Thoracic aorta (tissue), 2 donors: ENCODE measurements at regions not wholly inside any gene's neighbourhood (a gene's known extent, or its start where the extent isn't known, plus 50 kb on each side); places are given as distances from the start of the nearest gene placed in this dataset.

Experiments
- ATAC-seq: fragments of 150-250 bp; one replicate; pipeline ENCODE4 v1.8.0; 2017; ENCODE audit warnings: low read depth; ENCODE audit not compliant: insufficient number of reproducible peaks, low FRiP score
- DNase-seq: peaks from one replicate; pipeline ENCODE4 v3.0.0-alpha.2; 2020; ENCODE audit warnings: low spot score
- H3K27ac ChIP-seq, 2 donors: fragments of 200-600 bp; sonication (generic); 1 replicate in 1 of 2; 2 replicates in 1 of 2; pipeline ENCODE4 v1.5.1; 2016; ENCODE audit warnings: mild to moderate bottlenecking in 2 of 2, moderate library complexity in 2 of 2
- H3K27me3 ChIP-seq: fragments of 200-600 bp; sonication (generic); replicated peaks from 2 replicates; pipeline ENCODE4 v1.6.0; 2016; ENCODE audit warnings: mild to moderate bottlenecking; ENCODE audit not compliant: insufficient read depth
- H3K36me3 ChIP-seq: fragments of 200-600 bp; sonication (generic); one replicate; pipeline ENCODE4 v1.5.1; 2016
- H3K4me1 ChIP-seq, 2 donors: fragments of 200-600 bp; sonication (generic); 1 replicate in 1 of 2; 2 replicates in 1 of 2; pipeline versions ENCODE4 v1.5.1 to v1.6.0; 2016; ENCODE audit warnings: low read depth in 2 of 2, mild to moderate bottlenecking in 1 of 2; ENCODE audit not compliant: control insufficient read depth in 1 of 2
- H3K4me3 ChIP-seq: fragments of 200-600 bp; sonication (generic); 2 replicates; pipeline ENCODE4 v1.5.1; 2016; ENCODE audit warnings: mild to moderate bottlenecking
- H3K9me3 ChIP-seq: fragments of 200-600 bp; sonication (generic); 2 replicates; pipeline ENCODE4 v1.5.1; 2016
- TF ChIP-seq, protein P1 (sequence below): fragments of 200-600 bp; sonication (generic); IDR thresholded peaks from one replicate; pipeline ENCODE4 v1.5.1; 2019; ENCODE audit warnings: antibody characterized with exemption

DNA sequence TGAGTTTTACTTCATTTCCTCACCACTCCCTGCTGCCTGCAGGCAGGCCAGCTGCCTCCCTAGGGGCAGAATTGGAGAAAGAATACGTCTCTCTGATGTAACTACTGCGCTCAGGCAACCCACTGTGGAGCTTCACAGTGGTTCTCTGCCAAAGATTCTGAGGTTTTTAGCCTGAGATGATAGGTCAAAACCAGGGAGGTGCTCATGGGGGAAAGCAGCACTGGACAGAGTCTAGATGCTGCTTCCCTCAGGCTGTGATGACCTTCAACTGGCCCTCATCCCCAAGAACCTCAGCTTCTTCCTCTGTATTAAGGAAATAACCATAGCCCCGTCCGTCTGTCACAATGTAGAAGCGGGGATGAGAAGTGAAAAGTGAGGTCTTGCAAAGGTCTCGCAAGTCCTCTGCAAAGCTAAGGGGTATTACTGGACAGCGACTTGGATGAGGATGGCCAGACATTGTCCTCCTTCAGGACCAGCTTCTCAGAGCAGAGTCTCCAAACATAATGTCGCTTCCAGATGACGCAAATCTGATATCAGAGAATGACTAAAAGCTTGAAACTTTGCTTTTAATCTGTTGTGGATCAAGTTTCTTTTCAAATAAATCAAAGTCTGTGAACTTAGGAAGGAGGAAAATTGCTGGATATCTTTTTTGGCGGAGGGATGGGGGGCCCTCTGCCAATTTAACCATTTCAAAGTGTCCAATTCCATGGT lies 65.9 kb upstream of the ATP5PO start:
- TF ChIP-seq, protein P1, sequence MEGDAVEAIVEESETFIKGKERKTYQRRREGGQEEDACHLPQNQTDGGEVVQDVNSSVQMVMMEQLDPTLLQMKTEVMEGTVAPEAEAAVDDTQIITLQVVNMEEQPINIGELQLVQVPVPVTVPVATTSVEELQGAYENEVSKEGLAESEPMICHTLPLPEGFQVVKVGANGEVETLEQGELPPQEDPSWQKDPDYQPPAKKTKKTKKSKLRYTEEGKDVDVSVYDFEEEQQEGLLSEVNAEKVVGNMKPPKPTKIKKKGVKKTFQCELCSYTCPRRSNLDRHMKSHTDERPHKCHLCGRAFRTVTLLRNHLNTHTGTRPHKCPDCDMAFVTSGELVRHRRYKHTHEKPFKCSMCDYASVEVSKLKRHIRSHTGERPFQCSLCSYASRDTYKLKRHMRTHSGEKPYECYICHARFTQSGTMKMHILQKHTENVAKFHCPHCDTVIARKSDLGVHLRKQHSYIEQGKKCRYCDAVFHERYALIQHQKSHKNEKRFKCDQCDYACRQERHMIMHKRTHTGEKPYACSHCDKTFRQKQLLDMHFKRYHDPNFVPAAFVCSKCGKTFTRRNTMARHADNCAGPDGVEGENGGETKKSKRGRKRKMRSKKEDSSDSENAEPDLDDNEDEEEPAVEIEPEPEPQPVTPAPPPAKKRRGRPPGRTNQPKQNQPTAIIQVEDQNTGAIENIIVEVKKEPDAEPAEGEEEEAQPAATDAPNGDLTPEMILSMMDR = no peak
- no peak overlapping the region for H3K27ac ChIP-seq
- no peaks in the 10 kb centered on the region for H3K36me3 ChIP-seq
- H3K4me1 ChIP-seq = peaks cover 10 to 14% of the 10 kb centered on the region in 2 donors
- ATAC-seq = no peak
- no peaks in the 10 kb centered on the region for H3K9me3 ChIP-seq
- H3K27me3 ChIP-seq = no peaks in the 10 kb centered on the region
- no peak overlapping the region for H3K4me3 ChIP-seq
- no peak for DNase-seq

DNA sequence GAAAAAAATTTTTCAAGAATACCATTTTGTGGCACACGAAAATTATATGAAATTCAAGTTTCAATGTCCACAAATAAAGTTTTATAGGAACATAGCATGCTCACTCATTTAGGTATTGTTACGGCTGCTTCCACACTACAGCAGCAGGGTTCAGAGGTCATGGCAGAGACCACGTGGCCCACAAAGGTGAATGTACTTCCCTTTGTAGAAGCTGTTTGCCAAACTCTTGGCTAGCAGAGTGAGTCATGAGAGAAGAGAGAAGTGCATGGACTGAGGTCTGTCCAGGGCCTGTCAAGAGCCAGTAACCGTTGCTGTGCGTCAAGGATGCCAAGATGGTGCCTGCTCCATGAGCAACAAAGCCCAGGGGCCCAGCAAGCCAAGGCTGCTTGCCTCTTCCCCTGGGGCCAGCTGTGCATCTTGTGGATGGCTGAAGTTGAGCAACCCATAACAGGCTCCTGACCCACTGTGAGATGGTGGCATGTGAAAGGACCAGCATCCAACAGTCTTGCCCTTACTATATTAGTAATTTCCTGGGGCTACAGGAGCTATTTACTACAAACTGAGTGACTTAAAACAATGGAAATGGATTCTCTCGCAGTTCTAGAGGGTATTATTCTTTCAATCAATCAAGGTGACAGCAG lies 64.8 kb upstream of the ATP5PO start:
- peaks cover 18 to 26% of the 10 kb centered on the region in 2 donors for H3K4me1 ChIP-seq
- ATAC-seq (no peak), DNase-seq (no peak)
- TF ChIP-seq, protein P1 = no peak
- H3K36me3 ChIP-seq = no peaks in the 10 kb centered on the region
- H3K27ac ChIP-seq = no peak overlapping the region
- H3K4me3 ChIP-seq = no peak overlapping the region
- H3K9me3 ChIP-seq = no peaks in the 10 kb centered on the region
- no peaks in the 10 kb centered on the region for H3K27me3 ChIP-seq

DNA sequence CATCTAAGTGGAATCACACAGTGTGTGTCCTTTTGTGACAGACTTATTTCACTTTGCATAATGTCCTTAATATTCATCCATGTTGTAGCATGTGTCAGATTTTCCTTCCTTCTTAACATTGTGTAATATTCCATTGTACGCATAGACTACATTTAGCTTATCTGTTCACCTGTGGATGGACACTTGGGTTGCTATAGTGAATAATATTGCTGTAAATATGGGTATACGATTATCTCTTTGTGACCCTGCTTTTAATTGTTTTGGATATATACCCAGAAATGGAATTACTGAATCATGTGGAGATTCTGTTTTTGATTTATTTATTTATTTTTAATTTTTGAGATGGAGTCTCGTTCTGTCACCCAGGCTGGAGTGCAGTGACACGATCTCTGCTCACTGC lies 63.0 kb upstream of the ATP5PO start:
- Histone ChIP-seq H3K27me3 (no peaks in the 10 kb centered on the region), H3K27ac (no peak overlapping the region), H3K4me1 (peaks cover 18 to 27% of the 10 kb centered on the region in 2 donors), H3K9me3 (no peaks in the 10 kb centered on the region), H3K4me3 (no peak overlapping the region), H3K36me3 (no peaks in the 10 kb centered on the region)
- TF ChIP-seq, protein P1 = no peak
- DNase-seq = no peak
- ATAC-seq = no peak

DNA sequence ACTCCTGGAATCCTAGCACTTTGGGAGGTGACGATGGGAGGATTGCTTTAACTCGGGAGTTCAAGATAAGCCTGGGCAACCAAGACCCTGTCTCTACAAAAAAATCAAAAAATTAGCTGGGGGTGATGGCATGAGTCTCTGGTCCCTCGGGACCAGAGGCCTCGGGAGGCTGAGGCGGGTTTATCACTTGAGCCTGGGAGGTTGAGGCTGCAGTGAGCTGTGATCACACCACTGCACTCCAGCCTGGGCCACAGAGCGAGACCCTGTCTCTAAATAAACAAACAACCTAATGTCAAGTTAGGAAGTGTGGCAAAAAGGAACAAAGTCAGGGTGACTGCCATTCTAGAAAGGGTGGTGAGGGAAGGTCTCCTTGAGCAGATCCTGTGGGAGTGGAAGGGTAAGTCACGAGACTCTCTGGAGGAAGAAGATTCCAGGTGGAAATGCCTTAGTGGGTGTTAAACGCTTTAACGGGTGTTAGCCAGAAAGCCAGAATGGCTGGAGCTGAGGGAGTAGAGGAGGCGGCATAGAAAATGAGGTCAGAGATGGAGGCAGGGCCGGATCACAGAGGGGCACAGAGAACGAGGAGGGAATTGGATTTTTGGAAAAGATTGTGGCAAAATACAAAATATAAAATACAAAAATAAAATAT lies 62.2 kb upstream of the ATP5PO start:
- H3K27ac ChIP-seq = no peak overlapping the region
- no peaks in the 10 kb centered on the region for H3K27me3 ChIP-seq
- H3K4me1 ChIP-seq = peaks cover 18 to 27% of the 10 kb centered on the region in 2 donors
- no peaks in the 10 kb centered on the region for H3K9me3 ChIP-seq
- no peak for DNase-seq
- ATAC-seq = no peak
- no peaks in the 10 kb centered on the region for H3K36me3 ChIP-seq
- no peak overlapping the region for H3K4me3 ChIP-seq
- TF ChIP-seq, protein P1 = no peak

DNA sequence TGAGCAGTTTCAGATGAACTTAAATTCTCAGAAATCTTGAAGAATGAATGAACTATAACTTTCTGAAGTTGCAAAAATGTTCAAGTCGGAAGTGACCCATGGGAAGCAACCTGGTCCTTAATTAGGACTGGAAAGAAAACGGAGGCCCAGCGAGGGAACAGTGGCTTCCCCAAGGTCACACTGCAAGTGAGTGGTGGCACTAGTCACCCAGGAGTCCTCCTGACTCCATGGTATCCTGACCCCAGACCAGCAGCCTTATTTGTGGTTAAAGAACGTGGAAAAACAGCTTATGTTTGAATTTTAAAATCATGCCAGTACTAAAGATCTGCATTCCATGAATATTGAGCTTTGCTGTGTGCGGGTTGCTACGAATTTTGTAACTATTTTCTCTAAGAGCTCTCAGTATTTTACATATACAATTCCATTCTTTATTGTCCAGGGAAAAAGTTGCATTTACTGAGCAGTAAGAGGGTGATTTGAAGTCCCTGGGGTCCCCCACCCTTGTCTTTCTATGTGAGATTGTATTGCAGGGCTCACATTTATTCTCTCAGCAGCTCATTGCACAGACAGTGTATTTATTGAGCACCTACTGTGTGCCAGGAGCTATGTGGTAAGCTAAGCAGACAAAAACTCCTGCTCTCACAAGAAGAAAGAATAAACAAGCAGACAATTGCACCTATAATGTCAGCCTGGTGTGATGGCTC lies 61.6 kb upstream of the ATP5PO start:
- H3K27me3 ChIP-seq = no peaks in the 10 kb centered on the region
- peaks cover 18 to 27% of the 10 kb centered on the region in 2 donors for H3K4me1 ChIP-seq
- peak overlapping the region in 1 of 2 donors; percentile 78 for H3K27ac ChIP-seq
- ATAC-seq = no peak
- no peak for DNase-seq
- H3K4me3 ChIP-seq = no peak overlapping the region
- TF ChIP-seq, protein P1 = no peak
- no peaks in the 10 kb centered on the region for H3K9me3 ChIP-seq
- no peaks in the 10 kb centered on the region for H3K36me3 ChIP-seq
